ENCODE measurements at regions not wholly inside any gene's neighbourhood (a gene's known extent, or its start where the extent isn't known, plus 50 kb on each side); places are given as distances from the start of the nearest gene placed in this dataset.
"Not testable (repeated sequence)": the region's sequence is repeated elsewhere in the genome, so short reads cannot be mapped to it uniquely, and the experiment has no call there.

DNA sequence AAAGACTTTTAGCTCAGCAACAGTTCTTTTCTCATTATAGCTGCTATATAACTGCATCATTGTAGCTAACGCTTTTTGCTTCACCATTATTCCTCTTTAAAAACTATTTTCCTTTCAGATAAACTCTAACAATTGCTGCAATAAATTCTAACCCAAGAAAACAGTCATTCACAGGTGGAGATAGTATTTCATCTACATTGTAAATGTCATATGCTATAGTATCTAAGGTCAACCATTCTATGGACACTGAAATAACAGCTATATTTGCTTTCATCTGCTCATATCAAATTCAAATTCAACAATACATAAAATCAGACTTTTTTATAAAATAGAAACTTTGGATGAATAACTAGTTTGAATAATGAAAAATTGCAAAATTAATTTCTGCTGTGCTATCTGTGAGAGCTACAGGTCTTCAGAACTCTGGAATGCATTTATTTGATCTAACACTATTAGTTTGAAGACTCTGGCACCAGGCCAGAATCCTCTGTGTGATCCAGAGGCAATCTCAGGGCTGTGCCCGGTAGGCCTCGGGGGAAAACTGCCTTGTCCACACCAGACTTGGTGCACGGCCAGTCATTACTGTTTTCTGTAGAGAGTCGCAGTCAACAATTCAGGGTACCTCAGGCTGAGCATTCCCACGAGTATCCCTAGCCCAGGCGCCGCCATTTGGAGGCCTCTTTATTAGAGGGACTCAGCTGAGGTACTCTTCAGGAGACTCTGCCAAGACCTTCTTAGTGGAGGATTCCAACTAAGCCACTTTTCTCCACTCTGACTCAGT is 332.4 kb downstream of the SLC7A11 start:
- Histone ChIP-seq H3K4me3 (ENCODE audit: low read depth in 1 of 2, low read length in 1 of 2) (no peak overlapping the region), H3K9me3 (no peaks in the 10 kb centered on the region), H3K4me1 (ENCODE audit: control insufficient read depth in 1 of 2, insufficient read depth in 1 of 2, low read depth in 1 of 2, low read length in 1 of 2) (no peaks in the 10 kb centered on the region), H3K36me3 (no peaks in the 10 kb centered on the region), H3K27ac (no peak overlapping the region), H3K27me3 (no peaks in the 10 kb centered on the region)
- TF ChIP-seq CTCF (IDR thresholded peaks at IDR 0.05) = no peak

DNA sequence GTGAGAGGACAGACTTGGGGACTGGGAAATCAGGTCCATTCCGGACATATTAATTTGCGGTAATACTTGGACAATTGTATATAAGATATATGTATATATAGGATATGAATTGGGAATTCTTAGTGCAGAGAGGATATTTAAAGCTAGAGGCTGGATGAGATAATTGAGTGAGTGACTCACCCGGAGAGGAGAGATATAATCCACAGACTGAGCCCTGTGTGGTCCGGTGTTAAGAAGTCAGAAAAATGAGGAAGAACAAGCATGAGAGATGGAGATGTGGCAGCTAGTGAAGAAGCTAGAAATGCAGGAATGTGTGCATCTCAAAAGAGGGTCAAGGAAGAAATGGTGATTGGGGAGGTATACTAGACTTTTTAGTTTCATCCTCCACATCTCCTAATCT is 336.2 kb downstream of the SLC7A11 start:
- no peaks in the 10 kb centered on the region for H3K9me3 ChIP-seq
- no peak overlapping the region for H3K27ac ChIP-seq
- H3K36me3 ChIP-seq = no peaks in the 10 kb centered on the region
- TF ChIP-seq CTCF (IDR thresholded peaks at IDR 0.05) = no peak
- no peak overlapping the region for H3K4me3 ChIP-seq (ENCODE audit: low read depth in 1 of 2, low read length in 1 of 2)
- no peaks in the 10 kb centered on the region for H3K4me1 ChIP-seq (ENCODE audit: control insufficient read depth in 1 of 2, insufficient read depth in 1 of 2, low read depth in 1 of 2, low read length in 1 of 2)
- H3K27me3 ChIP-seq = no peaks in the 10 kb centered on the region

DNA sequence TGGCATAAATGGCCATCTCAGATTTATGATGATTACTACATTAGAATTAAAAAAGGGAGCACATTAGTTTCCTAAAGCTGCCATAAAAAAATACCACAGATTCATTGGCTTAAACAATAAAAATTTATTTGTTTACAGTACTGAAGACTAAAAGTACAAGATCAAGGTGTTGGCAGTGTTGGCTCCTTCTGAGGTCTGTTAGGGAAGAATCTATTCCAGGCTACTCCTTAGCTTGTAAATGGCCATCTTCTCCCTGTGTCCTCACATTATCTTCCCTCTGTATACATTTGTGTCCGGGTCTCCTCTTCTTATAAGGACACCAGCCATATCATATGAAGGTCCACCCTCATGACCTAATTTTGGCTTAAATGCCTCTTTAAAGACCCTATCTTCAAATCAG is 341.0 kb downstream of the SLC7A11 start:
- H3K4me3 ChIP-seq (ENCODE audit: low read depth in 1 of 2, low read length in 1 of 2) = no peak overlapping the region
- H3K27me3 ChIP-seq = no peaks in the 10 kb centered on the region
- H3K4me1 ChIP-seq (ENCODE audit: control insufficient read depth in 1 of 2, insufficient read depth in 1 of 2, low read depth in 1 of 2, low read length in 1 of 2) = no peaks in the 10 kb centered on the region
- H3K27ac ChIP-seq = no peak overlapping the region
- no peaks in the 10 kb centered on the region for H3K9me3 ChIP-seq
- H3K36me3 ChIP-seq = no peaks in the 10 kb centered on the region
- no peak for TF ChIP-seq CTCF (IDR thresholded peaks at IDR 0.05)

DNA sequence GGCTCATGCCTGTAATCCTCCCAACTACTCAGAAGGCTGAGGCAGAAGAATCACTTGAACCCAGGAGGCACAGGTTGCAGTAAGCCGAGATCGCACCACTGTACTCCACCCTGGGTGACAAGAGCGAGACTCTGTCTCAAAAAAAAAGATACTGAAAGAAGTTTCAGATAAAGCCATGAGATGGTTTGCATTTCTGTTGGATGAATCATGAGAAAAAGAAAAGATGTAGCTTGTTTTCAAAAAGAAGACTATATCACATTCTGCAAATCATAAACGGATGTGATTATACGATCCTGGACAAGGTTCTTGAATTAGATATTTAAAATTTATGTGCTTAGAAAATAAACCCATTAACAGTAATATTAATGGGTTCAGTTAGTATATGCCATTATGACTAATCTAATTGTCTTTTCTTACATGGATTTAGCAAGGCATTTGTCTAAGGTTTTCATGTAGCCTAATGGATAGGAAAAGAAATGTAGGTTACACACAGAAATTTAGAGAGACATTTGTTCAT is 345.9 kb downstream of the SLC7A11 start:
- no peaks in the 10 kb centered on the region for H3K27me3 ChIP-seq
- no peak overlapping the region for H3K27ac ChIP-seq
- H3K36me3 ChIP-seq = no peaks in the 10 kb centered on the region
- H3K4me3 ChIP-seq (ENCODE audit: low read depth in 1 of 2, low read length in 1 of 2) = no peak overlapping the region
- H3K9me3 ChIP-seq = no peaks in the 10 kb centered on the region
- H3K4me1 ChIP-seq (ENCODE audit: control insufficient read depth in 1 of 2, insufficient read depth in 1 of 2, low read depth in 1 of 2, low read length in 1 of 2) = no peaks in the 10 kb centered on the region
- no peak for TF ChIP-seq CTCF (IDR thresholded peaks at IDR 0.05)

DNA sequence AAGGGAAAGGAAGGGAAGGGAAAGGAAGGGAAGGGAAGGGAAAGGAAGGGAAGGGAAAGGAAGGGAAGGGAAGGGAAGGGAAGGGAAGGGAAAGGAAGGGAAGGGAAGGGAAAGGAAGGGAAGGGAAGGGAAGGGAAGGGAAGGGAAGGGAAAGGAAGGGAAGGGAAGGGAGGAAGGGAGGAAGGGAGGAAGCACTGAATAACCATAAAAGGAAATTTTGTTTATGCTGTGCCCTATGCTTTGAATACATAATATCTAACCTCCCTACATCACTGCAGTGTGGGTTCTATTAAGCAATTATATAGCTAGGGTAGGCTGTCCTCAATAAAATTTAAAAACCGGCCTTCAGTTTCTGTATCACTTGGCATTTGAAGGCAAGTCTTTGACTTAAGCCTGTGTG is 346.6 kb downstream of the SLC7A11 start:
- not testable (repeated sequence) for H3K36me3 ChIP-seq; H3K9me3 ChIP-seq; H3K4me1 ChIP-seq (ENCODE audit: control insufficient read depth in 1 of 2, insufficient read depth in 1 of 2, low read depth in 1 of 2, low read length in 1 of 2); H3K4me3 ChIP-seq (ENCODE audit: low read depth in 1 of 2, low read length in 1 of 2); H3K27me3 ChIP-seq; H3K27ac ChIP-seq

DNA sequence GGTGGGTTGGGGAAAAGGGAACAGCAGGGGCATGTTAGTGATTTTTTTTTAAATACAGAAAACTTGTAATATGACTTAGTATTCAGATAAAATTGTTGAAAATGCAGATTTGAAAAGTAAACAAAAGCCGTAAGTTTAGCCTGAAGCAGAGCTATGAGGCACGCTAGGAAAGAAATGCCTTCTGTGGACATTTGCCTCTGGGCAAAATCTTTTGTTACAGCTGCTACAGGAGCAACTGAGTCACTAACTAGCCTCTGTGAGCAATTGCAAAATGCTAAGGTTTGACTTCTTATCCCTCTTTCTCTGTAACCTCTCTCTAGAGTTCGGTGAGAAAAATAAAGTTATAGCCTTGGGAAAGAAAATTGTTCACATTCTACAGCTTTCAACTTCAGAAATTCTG is 350.0 kb downstream of the SLC7A11 start:
- H3K36me3 ChIP-seq = no peaks in the 10 kb centered on the region
- H3K9me3 ChIP-seq = no peaks in the 10 kb centered on the region
- TF ChIP-seq CTCF (IDR thresholded peaks at IDR 0.05) = no peak
- H3K4me3 ChIP-seq (ENCODE audit: low read depth in 1 of 2, low read length in 1 of 2) = no peak overlapping the region
- no peak overlapping the region for H3K27ac ChIP-seq
- H3K27me3 ChIP-seq = no peaks in the 10 kb centered on the region
- H3K4me1 ChIP-seq (ENCODE audit: control insufficient read depth in 1 of 2, insufficient read depth in 1 of 2, low read depth in 1 of 2, low read length in 1 of 2) = no peaks in the 10 kb centered on the region

All from neutrophil (primary cell).